IMR-90 (cell line): ENCODE measurements at regions not wholly inside any gene's neighbourhood (a gene's known extent, or its start where the extent isn't known, plus 50 kb on each side); places are given as distances from the start of the nearest gene placed in this dataset.

Source experiments
- BHLHE40 ChIP-seq: fragments of 150-350 bp; IDR thresholded peaks from 2 replicates; pipeline ENCODE4 v1.6.1; 2016; ENCODE audit warnings: mild to moderate bottlenecking, low read depth, low read length
- CTCF ChIP-seq: conservative IDR thresholded peaks from 2 replicates; pipeline ENCODE4 v1.5.1; 2012; ENCODE audit warnings: mild to moderate bottlenecking, low read depth, low read length, improper control_type of control experiment
- MAFK ChIP-seq: IDR thresholded peaks from 2 replicates; pipeline ENCODE4 v1.6.1; 2012; ENCODE audit warnings: low read depth, low read length, improper control_type of control experiment
- NFE2L2 ChIP-seq: fragments of 150-350 bp; IDR thresholded peaks from 2 replicates; pipeline ENCODE4 v1.6.1; 2016; ENCODE audit warnings: low read depth, mild to moderate bottlenecking, low read length
- RAD21 ChIP-seq: IDR thresholded peaks from 2 replicates; pipeline ENCODE4 v1.6.1; 2012; ENCODE audit warnings: low read length, improper control_type of control experiment

- TF ChIP-seq CTCF = no peak
- TF ChIP-seq NFE2L2 = no peak
- no peak for TF ChIP-seq MAFK
- no peak for TF ChIP-seq RAD21
- no peak for TF ChIP-seq BHLHE40
Observed at GRCh38 chr2:160890667-160891352, 269.4 kb upstream of the TANK start.
